Stimulated activated CD4-positive, alpha-beta T cell treated with anti-CD3 and anti-CD28 coated beads, Interleukin-1b, Interleukin-23, amount 100 ng/mL, for 4 hours (primary cell): ENCODE measurements at regions not wholly inside any gene's neighbourhood (a gene's known extent, or its start where the extent isn't known, plus 50 kb on each side); places are given as distances from the start of the nearest gene placed in this dataset.

ENCODE experiments used
- DNase-seq, 2 donors: peaks; one replicate each; pipeline ENCODE4 v3.0.0-alpha.2; 2020; ENCODE audit warnings: low read depth in 2 of 2

- DNase-seq = no peak
Observed at GRCh38 chr1:22376546-22376945, 75.1 kb upstream of the ZBTB40 start.

GRCh38 chr1:22376976-22377375 is 74.7 kb upstream of the ZBTB40 start:
- no peak for DNase-seq

GRCh38 chr1:22379566-22379965 is 72.1 kb upstream of the ZBTB40 start:
- DNase-seq = no peak

- no peak for DNase-seq
Observed at GRCh38 chr1:22380024-22380785, 71.4 kb upstream of the ZBTB40 start.

GRCh38 chr1:22383526-22384294 is 67.9 kb upstream of the ZBTB40 start:
- DNase-seq = no peak

GRCh38 chr1:22385537-22385936 is 66.1 kb upstream of the ZBTB40 start:
- DNase-seq = no peak

GRCh38 chr1:22386774-22387173 is 64.9 kb upstream of the ZBTB40 start:
- DNase-seq = no peak

GRCh38 chr1:22387919-22388580 is 63.6 kb upstream of the ZBTB40 start:
- DNase-seq = no peak

- no peak for DNase-seq
Observed at GRCh38 chr1:22388671-22389450, 62.8 kb upstream of the ZBTB40 start.

- no peak for DNase-seq
Observed at GRCh38 chr1:22393587-22393986, 58.1 kb upstream of the ZBTB40 start.

GRCh38 chr1:22398656-22399420 is 52.8 kb upstream of the ZBTB40 start:
- DNase-seq = no peak

GRCh38 chr1:22399421-22400091 is 52.1 kb upstream of the ZBTB40 start:
- no peak for DNase-seq
